Lower leg skin (tissue), 3 donors: ENCODE measurements at regions not wholly inside any gene's neighbourhood (a gene's known extent, or its start where the extent isn't known, plus 50 kb on each side); places are given as distances from the start of the nearest gene placed in this dataset.

Experiments used
- POLR2A ChIP-seq, 2 donors: fragments of 450-650 bp; IDR thresholded peaks; one replicate each; pipeline ENCODE4 v1.6.1; 2016 to 2017; ENCODE audit warnings: antibody characterized with exemption in 2 of 2, mild to moderate bottlenecking in 1 of 2, moderate library complexity in 1 of 2
- TF ChIP-seq, protein P1 (sequence below), 3 donors: fragments of 450-650 bp; IDR thresholded peaks; one replicate each; pipeline ENCODE4 v1.5.1; 2016; ENCODE audit warnings: antibody characterized with exemption in 3 of 3, mild to moderate bottlenecking in 3 of 3, moderate library complexity in 2 of 3

DNA sequence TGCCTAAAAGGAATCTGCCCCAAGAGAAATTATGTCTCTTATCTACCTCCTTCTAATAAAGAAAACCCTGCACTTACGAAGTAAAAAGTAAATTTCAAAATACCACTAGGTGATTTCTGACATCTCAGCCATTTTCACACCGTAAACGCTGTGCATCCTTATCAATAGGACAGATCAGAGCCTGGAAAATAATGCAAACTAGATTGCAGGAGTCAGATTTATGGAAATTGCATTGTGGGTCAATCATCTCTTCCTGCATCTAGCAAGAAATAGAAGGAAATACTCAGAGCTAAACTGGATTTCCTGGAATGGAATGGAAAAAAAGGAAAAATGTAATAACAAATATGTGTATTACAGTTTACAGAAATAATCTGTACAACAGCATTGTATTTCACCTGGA is 114.3 kb upstream of the PLPPR4 start:
- TF ChIP-seq POLR2A (IDR thresholded peaks at IDR 0.05), result no peak
- TF ChIP-seq, protein P1, sequence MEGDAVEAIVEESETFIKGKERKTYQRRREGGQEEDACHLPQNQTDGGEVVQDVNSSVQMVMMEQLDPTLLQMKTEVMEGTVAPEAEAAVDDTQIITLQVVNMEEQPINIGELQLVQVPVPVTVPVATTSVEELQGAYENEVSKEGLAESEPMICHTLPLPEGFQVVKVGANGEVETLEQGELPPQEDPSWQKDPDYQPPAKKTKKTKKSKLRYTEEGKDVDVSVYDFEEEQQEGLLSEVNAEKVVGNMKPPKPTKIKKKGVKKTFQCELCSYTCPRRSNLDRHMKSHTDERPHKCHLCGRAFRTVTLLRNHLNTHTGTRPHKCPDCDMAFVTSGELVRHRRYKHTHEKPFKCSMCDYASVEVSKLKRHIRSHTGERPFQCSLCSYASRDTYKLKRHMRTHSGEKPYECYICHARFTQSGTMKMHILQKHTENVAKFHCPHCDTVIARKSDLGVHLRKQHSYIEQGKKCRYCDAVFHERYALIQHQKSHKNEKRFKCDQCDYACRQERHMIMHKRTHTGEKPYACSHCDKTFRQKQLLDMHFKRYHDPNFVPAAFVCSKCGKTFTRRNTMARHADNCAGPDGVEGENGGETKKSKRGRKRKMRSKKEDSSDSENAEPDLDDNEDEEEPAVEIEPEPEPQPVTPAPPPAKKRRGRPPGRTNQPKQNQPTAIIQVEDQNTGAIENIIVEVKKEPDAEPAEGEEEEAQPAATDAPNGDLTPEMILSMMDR (IDR thresholded peaks at IDR 0.05), result no peak
